Ishikawa (cell line): ENCODE measurements at regions not wholly inside any gene's neighbourhood (a gene's known extent, or its start where the extent isn't known, plus 50 kb on each side); places are given as distances from the start of the nearest gene placed in this dataset.

Experiments
- CEBPB ChIP-seq: IDR thresholded peaks from 2 replicates; pipeline ENCODE4 v1.6.1; 2012
- CREB1 ChIP-seq: IDR thresholded peaks from 2 replicates; pipeline ENCODE4 v1.6.1; 2012; ENCODE audit warnings: low read depth
- EGR1 ChIP-seq: IDR thresholded peaks from 2 replicates; pipeline ENCODE4 v1.6.1; 2012
- EP300 ChIP-seq: IDR thresholded peaks from 2 replicates; pipeline ENCODE4 v1.6.1; 2012; ENCODE audit warnings: borderline replicate concordance
- FOXM1 ChIP-seq: IDR thresholded peaks from 2 replicates; pipeline ENCODE4 v1.6.1; 2012; ENCODE audit warnings: low read depth, borderline replicate concordance
- MAX ChIP-seq: IDR thresholded peaks from 2 replicates; pipeline ENCODE4 v1.6.1; 2012
- NFIC ChIP-seq: IDR thresholded peaks from 2 replicates; pipeline ENCODE4 v1.6.1; 2012
- RAD21 ChIP-seq: IDR thresholded peaks from 2 replicates; pipeline ENCODE4 v1.6.1; 2012; ENCODE audit warnings: low read depth
- REST ChIP-seq: IDR thresholded peaks from 2 replicates; pipeline ENCODE4 v1.6.1; 2012; ENCODE audit warnings: low read depth, mild to moderate bottlenecking
- TAF1 ChIP-seq: IDR thresholded peaks from 2 replicates; pipeline ENCODE4 v1.6.1; 2012; ENCODE audit warnings: low read depth, mild to moderate bottlenecking
- TCF12 ChIP-seq: IDR thresholded peaks from 2 replicates; pipeline ENCODE4 v1.6.1; 2012; ENCODE audit warnings: low read depth
- TEAD4 ChIP-seq: IDR thresholded peaks from 2 replicates; pipeline ENCODE4 v1.6.1; 2012
- USF1 ChIP-seq: IDR thresholded peaks from 2 replicates; pipeline ENCODE4 v1.6.1; 2012
- YY1 ChIP-seq: IDR thresholded peaks from 2 replicates; pipeline ENCODE4 v1.6.1; 2012; ENCODE audit warnings: low read depth
- ZBTB7A ChIP-seq: IDR thresholded peaks from 2 replicates; pipeline ENCODE4 v1.6.1; 2012; ENCODE audit warnings: low read depth

- TF ChIP-seq YY1, result no peak
- no peak for TF ChIP-seq EGR1
- no peak for TF ChIP-seq USF1
- TF ChIP-seq CREB1, result no peak
- no peak for TF ChIP-seq RAD21
- no peak for TF ChIP-seq MAX
- TF ChIP-seq ZBTB7A, result no peak
- TF ChIP-seq NFIC, result no peak
- TF ChIP-seq REST, result no peak
- no peak for TF ChIP-seq TEAD4
Observed at GRCh38 chr3:5644773-5645670, 457.5 kb downstream of the EDEM1 start.

GRCh38 chr3:5645692-5646410, 458.3 kb downstream of the EDEM1 start:
- TF ChIP-seq RAD21, result no peak
- no peak for TF ChIP-seq REST
- TF ChIP-seq USF1, result no peak
- no peak for TF ChIP-seq TEAD4
- no peak for TF ChIP-seq EP300
- no peak for TF ChIP-seq MAX
- TF ChIP-seq FOXM1, result no peak
- no peak for TF ChIP-seq TAF1
- no peak for TF ChIP-seq YY1
- no peak for TF ChIP-seq NFIC
- no peak for TF ChIP-seq TCF12
- no peak for TF ChIP-seq EGR1
- no peak for TF ChIP-seq ZBTB7A
- no peak for TF ChIP-seq CEBPB
- TF ChIP-seq CREB1, result no peak

- TF ChIP-seq MAX, result no peak
- TF ChIP-seq TEAD4, result no peak
- TF ChIP-seq USF1, result no peak
- no peak for TF ChIP-seq ZBTB7A
- no peak for TF ChIP-seq NFIC
- TF ChIP-seq RAD21, result no peak
- no peak for TF ChIP-seq YY1
- TF ChIP-seq TAF1, result no peak
- TF ChIP-seq EGR1, result no peak
- no peak for TF ChIP-seq EP300
- no peak for TF ChIP-seq CREB1
- no peak for TF ChIP-seq TCF12
- TF ChIP-seq REST, result no peak
- no peak for TF ChIP-seq CEBPB
Observed at GRCh38 chr3:5650303-5650702, 462.8 kb downstream of the EDEM1 start.
